ENCODE measurements at regions not wholly inside any gene's neighbourhood (a gene's known extent, or its start where the extent isn't known, plus 50 kb on each side); places are given as distances from the start of the nearest gene placed in this dataset.

DNA sequence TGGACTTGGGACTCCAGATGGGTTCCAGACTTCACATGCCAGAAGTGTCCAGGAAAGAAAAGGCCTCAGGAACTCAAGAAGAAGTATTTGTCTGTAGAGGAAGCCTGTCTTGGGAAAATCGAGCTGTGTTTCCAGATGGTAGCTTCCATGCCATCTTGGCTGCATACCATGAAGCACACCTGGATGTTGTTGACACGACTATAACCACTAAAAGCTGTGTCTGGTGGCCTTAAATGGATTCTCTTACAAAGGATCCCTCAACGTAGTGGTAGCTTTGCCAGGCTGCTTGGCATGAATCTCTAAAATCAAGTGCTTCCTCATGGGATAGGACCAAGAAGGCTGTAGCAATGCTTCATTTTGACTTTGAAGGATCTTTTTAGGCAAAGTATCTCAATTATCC, 313.4 kb upstream of the BOD1L1 start:
- TF ChIP-seq, protein P1, sequence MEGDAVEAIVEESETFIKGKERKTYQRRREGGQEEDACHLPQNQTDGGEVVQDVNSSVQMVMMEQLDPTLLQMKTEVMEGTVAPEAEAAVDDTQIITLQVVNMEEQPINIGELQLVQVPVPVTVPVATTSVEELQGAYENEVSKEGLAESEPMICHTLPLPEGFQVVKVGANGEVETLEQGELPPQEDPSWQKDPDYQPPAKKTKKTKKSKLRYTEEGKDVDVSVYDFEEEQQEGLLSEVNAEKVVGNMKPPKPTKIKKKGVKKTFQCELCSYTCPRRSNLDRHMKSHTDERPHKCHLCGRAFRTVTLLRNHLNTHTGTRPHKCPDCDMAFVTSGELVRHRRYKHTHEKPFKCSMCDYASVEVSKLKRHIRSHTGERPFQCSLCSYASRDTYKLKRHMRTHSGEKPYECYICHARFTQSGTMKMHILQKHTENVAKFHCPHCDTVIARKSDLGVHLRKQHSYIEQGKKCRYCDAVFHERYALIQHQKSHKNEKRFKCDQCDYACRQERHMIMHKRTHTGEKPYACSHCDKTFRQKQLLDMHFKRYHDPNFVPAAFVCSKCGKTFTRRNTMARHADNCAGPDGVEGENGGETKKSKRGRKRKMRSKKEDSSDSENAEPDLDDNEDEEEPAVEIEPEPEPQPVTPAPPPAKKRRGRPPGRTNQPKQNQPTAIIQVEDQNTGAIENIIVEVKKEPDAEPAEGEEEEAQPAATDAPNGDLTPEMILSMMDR (IDR thresholded peaks at IDR 0.05): no peak
- DNase-seq (ENCODE audit: low spot score): no peak
- ATAC-seq (ENCODE audit: low FRiP score): no peak

GRCh38 chr4:13942977-13943376, 315.5 kb upstream of the BOD1L1 start:
- DNase-seq (ENCODE audit: low spot score): no peak
- TF ChIP-seq, protein P1 (IDR thresholded peaks at IDR 0.05): no peak
- ATAC-seq (ENCODE audit: low FRiP score): no peak

DNA sequence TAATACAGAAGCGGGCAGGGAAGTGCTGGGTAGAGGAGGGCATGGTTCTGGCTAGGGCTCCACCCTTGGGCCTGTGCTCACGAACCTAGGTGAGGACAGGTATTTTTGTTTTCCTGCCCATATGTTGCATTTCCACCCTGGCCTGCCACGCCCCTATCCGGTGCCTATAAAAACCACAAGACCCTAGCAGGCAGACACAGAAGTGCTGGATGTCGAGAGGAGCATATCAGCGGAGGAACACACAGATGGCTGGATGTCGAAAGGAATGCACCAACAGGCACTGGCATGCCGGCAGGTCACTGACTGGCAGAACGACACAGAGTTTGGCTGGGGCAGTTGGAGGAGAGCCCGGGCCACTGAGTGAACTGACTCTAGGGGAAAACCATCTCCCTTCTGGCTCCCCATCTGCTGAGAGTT, 316.6 kb upstream of the BOD1L1 start:
- no peak for ATAC-seq (ENCODE audit: low FRiP score)
- TF ChIP-seq, protein P1 (IDR thresholded peaks at IDR 0.05): no peak
- DNase-seq (ENCODE audit: low spot score): no peak

DNA sequence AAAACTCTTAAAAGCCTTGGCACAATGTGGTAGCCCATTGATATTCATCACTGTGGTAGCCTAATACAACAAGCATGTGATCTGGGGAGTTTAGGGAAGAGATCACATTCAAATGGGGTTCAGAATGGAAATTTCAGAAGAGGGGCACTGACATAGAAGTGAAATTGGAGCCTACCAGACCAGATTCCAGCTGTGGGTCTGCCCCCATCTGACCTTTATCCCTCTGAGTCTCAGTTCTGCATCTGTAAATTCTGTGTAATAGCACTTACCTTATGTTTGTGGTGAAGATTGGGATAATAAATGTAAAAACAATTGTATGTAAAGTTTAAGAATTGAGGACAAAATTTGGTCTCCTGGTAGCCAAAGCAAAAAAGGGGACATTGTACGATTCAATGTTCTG, 320.4 kb upstream of the BOD1L1 start:
- TF ChIP-seq, protein P1 (IDR thresholded peaks at IDR 0.05): no peak
- ATAC-seq (ENCODE audit: low FRiP score) (no peak), DNase-seq (ENCODE audit: low spot score) (no peak)

- TF ChIP-seq, protein P1 (IDR thresholded peaks at IDR 0.05): no peak
- DNase-seq (ENCODE audit: low spot score) (no peak), ATAC-seq (ENCODE audit: low FRiP score) (no peak)
Measured at GRCh38 chr4:13950491-13950890, 323.0 kb upstream of the BOD1L1 start.

DNA sequence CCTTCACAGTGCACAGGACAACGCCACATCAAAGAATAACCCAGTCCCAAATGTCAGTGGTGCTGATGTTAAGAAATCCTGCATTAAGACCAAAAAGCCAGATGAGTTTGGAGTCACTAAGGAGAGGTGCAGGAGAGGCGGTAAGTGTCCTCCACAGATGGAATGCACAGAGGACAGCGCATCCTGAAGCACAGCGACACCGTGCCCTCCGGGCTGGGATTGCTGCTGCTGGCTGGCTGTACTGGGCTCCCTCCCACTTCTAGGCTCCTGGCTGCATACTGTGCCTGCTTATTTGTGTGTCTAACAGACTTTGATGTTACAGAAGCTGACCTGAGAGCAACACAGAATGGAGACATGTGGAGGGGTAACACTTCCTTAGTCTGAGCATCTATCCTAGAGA, 325.6 kb upstream of the BOD1L1 start:
- TF ChIP-seq, protein P1 (IDR thresholded peaks at IDR 0.05): no peak
- ATAC-seq (ENCODE audit: low FRiP score): no peak
- no peak for DNase-seq (ENCODE audit: low spot score)

DNA sequence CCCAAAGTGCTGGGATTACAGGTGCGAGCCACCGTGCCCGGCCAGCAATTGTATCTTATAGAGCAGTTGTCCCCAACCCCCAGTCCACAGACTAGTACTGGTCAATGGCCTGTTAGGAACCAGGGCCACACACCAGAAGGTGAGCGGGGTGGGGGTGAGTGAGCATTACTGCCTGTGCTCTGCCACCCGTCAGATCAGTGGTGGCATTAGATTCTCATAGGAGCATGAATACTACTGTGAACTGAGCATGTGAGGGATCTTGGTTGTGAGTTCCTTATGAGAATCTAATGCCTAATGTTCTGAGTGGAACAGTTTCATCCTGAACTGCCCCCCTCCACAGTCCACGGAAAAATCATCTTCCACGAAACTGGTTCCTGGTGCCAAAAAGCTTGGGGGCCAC, 328.0 kb upstream of the BOD1L1 start:
- TF ChIP-seq, protein P1 (IDR thresholded peaks at IDR 0.05): no peak
- DNase-seq (ENCODE audit: low spot score) (no peak), ATAC-seq (ENCODE audit: low FRiP score) (no peak)
